B cell (primary cell): ENCODE measurements at regions not wholly inside any gene's neighbourhood (a gene's known extent, or its start where the extent isn't known, plus 50 kb on each side); places are given as distances from the start of the nearest gene placed in this dataset.

ENCODE experiments used
- ATAC-seq: fragments of 200-7000 bp; cut with Tn5 transposase; one replicate; pipeline ENCODE4 v1.10.0; 2021; ENCODE audit warnings: low read depth, mild to moderate bottlenecking, moderate number of reproducible peaks, moderate library complexity
- CTCF ChIA-PET: fragments of 350-600 bp; sonication (Branson Sonifier 250); formaldehyde crosslinking; loops from one replicate; lab custom pipeline; 2021; ENCODE audit warnings: antibody characterized with exemption, inconsistent platforms; lab: Charles Lee
- POLR2A ChIA-PET: fragments of 350-600 bp; sonication (Branson Sonifier 250); formaldehyde crosslinking; loops from one replicate; lab custom pipeline; 2021; ENCODE audit warnings: antibody characterized with exemption; lab: Charles Lee
- DNase-seq: peaks from one replicate; pipeline ENCODE4 v3.0.0; 2013
- H2AFZ ChIP-seq: 2 replicates; pipeline ENCODE4 v1.6.1; 2012; ENCODE audit warnings: mild to moderate bottlenecking, low read depth, low read length; ENCODE audit not compliant: insufficient read depth, poor library complexity, severe bottlenecking
- H3K27ac ChIP-seq, 2 donors: 1 replicate in 1 of 2; 2 replicates in 1 of 2; pipeline ENCODE4 v1.5.1; 2012 to 2013; ENCODE audit warnings: low read length in 2 of 2, mild to moderate bottlenecking in 2 of 2, moderate library complexity in 1 of 2
- H3K27me3 ChIP-seq, 4 experiments: fragments of 200-600 bp in 1 of 4; sonication (generic) in 1 of 4; replicated peaks in 1 of 4; 1 replicate in 2 of 4; 2 replicates in 2 of 4; pipeline versions ENCODE4 v1.6.1 to v1.7.0; 2013 to 2016; ENCODE audit warnings: low read length in 3 of 4, mild to moderate bottlenecking in 2 of 4, mixed read lengths in 1 of 4, moderate library complexity in 1 of 4; ENCODE audit not compliant: insufficient read depth in 4 of 4, control insufficient read depth in 3 of 4; ENCODE audit errors: control extremely low read depth in 1 of 4
- H3K36me3 ChIP-seq, 2 experiments: replicated peaks in 1 of 2; 1 replicate in 1 of 2; 2 replicates in 1 of 2; pipeline versions ENCODE4 v1.6.1 to v1.7.1; 2013; ENCODE audit warnings: low read length in 1 of 2; ENCODE audit not compliant: insufficient read depth in 2 of 2, control insufficient read depth in 1 of 2; ENCODE audit errors: control extremely low read depth in 1 of 2, extremely low read depth in 1 of 2
- H3K4me1 ChIP-seq, 2 donors: fragments of 200-600 bp in 1 of 2; sonication (generic) in 1 of 2; 1 replicate in 1 of 2; 2 replicates in 1 of 2; pipeline versions ENCODE4 v1.5.1 to v1.6.1; 2013 to 2017; ENCODE audit warnings: low read length in 2 of 2; ENCODE audit not compliant: control insufficient read depth in 2 of 2, insufficient read depth in 2 of 2
- H3K4me2 ChIP-seq: replicated peaks from 2 replicates; pipeline ENCODE3; 2012; ENCODE audit warnings: mild to moderate bottlenecking, low read depth, low read length; ENCODE audit not compliant: poor library complexity, severe bottlenecking
- H3K4me3 ChIP-seq, 5 experiments: fragments of 200-600 bp in 1 of 5; sonication (generic) in 1 of 5; 1 replicate in 3 of 5; 2 replicates in 2 of 5; pipeline versions ENCODE4 v1.5.1 to v1.7.0; 2011 to 2016; ENCODE audit warnings: low read length in 4 of 5, mild to moderate bottlenecking in 4 of 5, low read depth in 2 of 5, control low read depth in 1 of 5, moderate library complexity in 1 of 5; ENCODE audit not compliant: insufficient read depth in 1 of 5; ENCODE audit errors: control extremely low read depth in 1 of 5, extremely low read depth in 1 of 5
- H3K79me2 ChIP-seq: fragments of 200-600 bp; sonication (generic); one replicate; pipeline ENCODE4 v1.6.0; 2016; ENCODE audit warnings: low read length; ENCODE audit not compliant: control insufficient read depth, insufficient read depth
- H3K9ac ChIP-seq: fragments of 200-600 bp; sonication (generic); 2 replicates; pipeline ENCODE4 v1.6.1; 2017; ENCODE audit warnings: mild to moderate bottlenecking, low read length, moderate library complexity
- H3K9me3 ChIP-seq, 3 donors: one replicate each; pipeline versions ENCODE4 v1.6.1 to v1.7.1; 2013; ENCODE audit warnings: low read length in 2 of 3; ENCODE audit not compliant: control insufficient read depth in 2 of 3, insufficient read depth in 1 of 3; ENCODE audit errors: control extremely low read depth in 1 of 3
- H4K20me1 ChIP-seq: 2 replicates; pipeline ENCODE4 v1.6.0; 2012; ENCODE audit warnings: mild to moderate bottlenecking, low read length; ENCODE audit not compliant: insufficient read depth, control insufficient read depth, poor library complexity, severe bottlenecking
- H3K27ac Mint-ChIP-seq: one replicate; pipeline ENCODE4 v1.8.0; 2021; ENCODE audit warnings: mixed read lengths
- H3K27me3 Mint-ChIP-seq: one replicate; pipeline ENCODE4 v1.8.0; 2021; ENCODE audit warnings: mixed read lengths
- H3K4me1 Mint-ChIP-seq: one replicate; pipeline ENCODE4 v1.8.0; 2021; ENCODE audit warnings: mixed read lengths
- H3K4me3 Mint-ChIP-seq: one replicate; pipeline ENCODE4 v1.8.0; 2021; ENCODE audit warnings: mixed read lengths
- H3K9me3 Mint-ChIP-seq: one replicate; pipeline ENCODE4 v1.8.0; 2022; ENCODE audit warnings: mixed read lengths; ENCODE audit not compliant: insufficient read depth
- EZH2 ChIP-seq: IDR thresholded peaks from 2 replicates; pipeline ENCODE4 v1.6.1; 2012; ENCODE audit warnings: borderline replicate concordance, low read depth, mild to moderate bottlenecking, moderate library complexity, low read length; ENCODE audit not compliant: insufficient read depth, poor library complexity, severe bottlenecking
- WGBS: methylation state at CpG from one replicate; pipeline ENCODE4 v1.1.5; 2013; ENCODE audit warnings: missing lambda C conversion rate; ENCODE audit not compliant: insufficient coverage; 5-methylcytosine and 5-hydroxymethylcytosine counted together
- intact Hi-C: fragments of 100-400 bp; cut with micrococcal nuclease; formaldehyde crosslinking; loops from one replicate; pipeline ENCODE4 v1.10.0; 2022
- TF ChIP-seq, protein P1 (sequence below): fragments of 200-600 bp; IDR thresholded peaks from one replicate; pipeline ENCODE4 v1.8.0; 2022; ENCODE audit warnings: antibody characterized with exemption, mild to moderate bottlenecking

- Mint-ChIP-seq H3K9me3 (peaks cover 7% of the 10 kb centered on the region), H3K27me3 (no peaks in the 10 kb centered on the region), H3K27ac (no peak overlapping the region), H3K4me1 (no peaks in the 10 kb centered on the region), H3K4me3 (no peak overlapping the region)
- no peaks in the 10 kb centered on the region for H3K27me3 ChIP-seq
- no peak overlapping the region for H3K9ac ChIP-seq
- intact Hi-C loops: no loop called here
- no peaks in the 10 kb centered on the region for H3K36me3 ChIP-seq
- POLR2A ChIA-PET: no interaction called here
- no peaks in the 10 kb centered on the region for H3K79me2 ChIP-seq
- no peak for ATAC-seq
- no peak overlapping the region for H3K4me3 ChIP-seq
- H3K9me3 ChIP-seq: peaks cover 0 to 5% (median 0%) of the 10 kb centered on the region in 3 donors
- no peak overlapping the region for H2AFZ ChIP-seq
- H3K4me1 ChIP-seq: no peaks in the 10 kb centered on the region
- TF ChIP-seq, protein P1, sequence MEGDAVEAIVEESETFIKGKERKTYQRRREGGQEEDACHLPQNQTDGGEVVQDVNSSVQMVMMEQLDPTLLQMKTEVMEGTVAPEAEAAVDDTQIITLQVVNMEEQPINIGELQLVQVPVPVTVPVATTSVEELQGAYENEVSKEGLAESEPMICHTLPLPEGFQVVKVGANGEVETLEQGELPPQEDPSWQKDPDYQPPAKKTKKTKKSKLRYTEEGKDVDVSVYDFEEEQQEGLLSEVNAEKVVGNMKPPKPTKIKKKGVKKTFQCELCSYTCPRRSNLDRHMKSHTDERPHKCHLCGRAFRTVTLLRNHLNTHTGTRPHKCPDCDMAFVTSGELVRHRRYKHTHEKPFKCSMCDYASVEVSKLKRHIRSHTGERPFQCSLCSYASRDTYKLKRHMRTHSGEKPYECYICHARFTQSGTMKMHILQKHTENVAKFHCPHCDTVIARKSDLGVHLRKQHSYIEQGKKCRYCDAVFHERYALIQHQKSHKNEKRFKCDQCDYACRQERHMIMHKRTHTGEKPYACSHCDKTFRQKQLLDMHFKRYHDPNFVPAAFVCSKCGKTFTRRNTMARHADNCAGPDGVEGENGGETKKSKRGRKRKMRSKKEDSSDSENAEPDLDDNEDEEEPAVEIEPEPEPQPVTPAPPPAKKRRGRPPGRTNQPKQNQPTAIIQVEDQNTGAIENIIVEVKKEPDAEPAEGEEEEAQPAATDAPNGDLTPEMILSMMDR: no peak
- TF ChIP-seq EZH2: no peak
- no peak overlapping the region for H3K4me2 ChIP-seq
- no peaks in the 10 kb centered on the region for H4K20me1 ChIP-seq
- DNase-seq: no peak
- CTCF ChIA-PET: no interaction called here
- no peak overlapping the region for H3K27ac ChIP-seq
Observed at GRCh38 chr6:104130343-104130742, 729.4 kb downstream of the HACE1 start.

GRCh38 chr6:104126315-104127005 is 733.3 kb downstream of the HACE1 start:
- no peaks in the 10 kb centered on the region for H3K27me3 ChIP-seq
- ChIA-PET POLR2A (no interaction called here), CTCF (no interaction called here)
- Mint-ChIP-seq H3K9me3 (peaks cover 12% of the 10 kb centered on the region), H3K27me3 (no peaks in the 10 kb centered on the region), H3K4me1 (no peaks in the 10 kb centered on the region), H3K27ac (no peak overlapping the region), H3K4me3 (no peak overlapping the region)
- H4K20me1 ChIP-seq: no peaks in the 10 kb centered on the region
- 100% methylated on average over 2 of the region's 3 CpGs for WGBS
- DNase-seq (no peak), ATAC-seq (no peak)
- no peaks in the 10 kb centered on the region for H3K36me3 ChIP-seq
- H3K4me2 ChIP-seq: no peak overlapping the region
- intact Hi-C loops: no loop called here
- no peaks in the 10 kb centered on the region for H3K79me2 ChIP-seq
- TF ChIP-seq, protein P1: no peak
- no peak for TF ChIP-seq EZH2
- H2AFZ ChIP-seq: no peak overlapping the region
- no peak overlapping the region for H3K4me3 ChIP-seq
- H3K9ac ChIP-seq: no peak overlapping the region
- H3K4me1 ChIP-seq: no peaks in the 10 kb centered on the region
- H3K27ac ChIP-seq: no peak overlapping the region
- H3K9me3 ChIP-seq: peaks cover 0 to 8% (median 0%) of the 10 kb centered on the region in 3 donors
